Gastroesophageal sphincter (tissue), 4 donors: ENCODE measurements at regions not wholly inside any gene's neighbourhood (a gene's known extent, or its start where the extent isn't known, plus 50 kb on each side); places are given as distances from the start of the nearest gene placed in this dataset.

Experiments used
- ATAC-seq: fragments of 150-250 bp; one replicate; pipeline ENCODE4 v1.9.1; 2016; ENCODE audit warnings: mild to moderate bottlenecking, moderate library complexity
- H3K27ac ChIP-seq, 4 donors: fragments of 200-600 bp; sonication (generic) in 3 of 4; 1 replicate in 3 of 4; 2 replicates in 1 of 4; pipeline ENCODE4 v1.5.1; 2016 to 2019
- H3K27me3 ChIP-seq: fragments of 200-600 bp; sonication (generic); one replicate; pipeline ENCODE4 v1.5.1; 2019
- H3K36me3 ChIP-seq, 2 donors: fragments of 200-600 bp; sonication (generic); one replicate each; pipeline ENCODE4 v1.5.1; 2019; ENCODE audit warnings: control low read depth in 1 of 2
- H3K4me1 ChIP-seq, 3 donors: fragments of 200-600 bp; sonication (generic); 1 replicate in 2 of 3; 2 replicates in 1 of 3; pipeline ENCODE4 v1.5.1; 2016 to 2019; ENCODE audit warnings: control low read depth in 2 of 3
- H3K4me3 ChIP-seq, 2 donors: fragments of 200-600 bp; sonication (generic); one replicate each; pipeline ENCODE4 v1.5.1; 2019; ENCODE audit warnings: mild to moderate bottlenecking in 1 of 2, moderate library complexity in 1 of 2
- H3K9me3 ChIP-seq, 3 donors: fragments of 200-600 bp; sonication (generic); one replicate each; pipeline ENCODE4 v1.5.1; 2017 to 2019; ENCODE audit warnings: control low read depth in 2 of 3
- EP300 ChIP-seq: sonication (generic); formaldehyde crosslinking; IDR thresholded peaks from one replicate; pipeline ENCODE4 v1.6.1; 2017; ENCODE audit warnings: antibody characterized with exemption, mild to moderate bottlenecking
- POLR2A ChIP-seq, 2 donors: fragments of 450-650 bp; IDR thresholded peaks; one replicate each; pipeline ENCODE4 v1.6.1; 2017; ENCODE audit warnings: antibody characterized with exemption in 2 of 2, mild to moderate bottlenecking in 2 of 2, moderate library complexity in 1 of 2
- POLR2AphosphoS5 ChIP-seq: sonication (generic); formaldehyde crosslinking; IDR thresholded peaks from one replicate; pipeline ENCODE4 v1.6.1; 2017; ENCODE audit warnings: antibody characterized with exemption
- whole genome bisulfite sequencing, 2 donors: methylation state at CpG; one replicate each; pipeline ENCODE4 v1.1.5; 2018; ENCODE audit warnings: low coverage in 1 of 2; 5-methylcytosine and 5-hydroxymethylcytosine counted together
- TF ChIP-seq, protein P1 (sequence below), 4 experiments: fragments of 200-600 bp in 2 of 4; fragments of 450-650 bp in 2 of 4; sonication (generic) in 1 of 4; IDR thresholded peaks; one replicate each; pipeline ENCODE4 v1.5.1; 2017 to 2019; ENCODE audit warnings: antibody characterized with exemption in 4 of 4, mild to moderate bottlenecking in 2 of 4, moderate library complexity in 2 of 4

DNA sequence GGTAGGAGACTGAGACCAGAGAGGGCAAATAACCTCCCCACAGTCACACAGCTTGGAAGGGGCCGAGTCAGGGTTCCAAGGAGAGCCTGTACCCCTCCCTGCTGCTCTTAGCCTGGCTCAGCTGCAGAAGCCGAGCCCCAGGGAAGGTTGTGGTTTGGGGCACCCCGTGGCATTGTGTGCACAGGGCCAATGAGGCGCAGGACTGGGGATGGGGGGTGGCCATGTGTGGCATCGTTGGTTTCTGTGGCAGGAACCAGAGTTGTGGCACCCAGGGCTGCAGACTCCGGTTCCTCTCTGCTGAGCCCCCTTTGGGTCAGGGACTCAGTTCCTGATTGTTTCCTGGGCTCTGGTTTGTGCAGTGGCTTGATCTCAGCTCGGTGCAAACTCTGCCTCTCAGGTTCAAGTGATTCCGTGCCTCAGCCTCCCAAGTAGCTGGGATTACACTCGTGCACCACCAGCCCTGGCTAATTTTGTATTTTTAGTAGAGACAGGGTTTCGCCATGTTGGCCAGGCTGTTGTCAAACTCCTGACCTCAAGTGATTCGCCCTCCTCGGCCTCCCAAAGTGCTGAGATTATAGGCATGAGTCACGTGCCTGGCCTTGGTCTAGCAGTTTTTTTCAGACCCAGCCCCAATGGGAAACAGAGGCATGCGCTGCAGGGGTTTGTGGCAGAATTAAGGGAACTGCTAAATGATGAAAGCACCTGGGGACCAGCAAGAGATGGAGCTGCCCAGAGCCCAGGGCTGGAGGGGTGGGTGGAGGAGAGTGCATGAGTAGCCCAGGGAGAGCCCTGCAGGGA is 221.0 kb upstream of the SULF2 start:
- WGBS, 2 donors: no CpG with 5 or more reads among the region's 14 CpGs
- no peak for ATAC-seq
- H3K27ac ChIP-seq: no peak overlapping the region

DNA sequence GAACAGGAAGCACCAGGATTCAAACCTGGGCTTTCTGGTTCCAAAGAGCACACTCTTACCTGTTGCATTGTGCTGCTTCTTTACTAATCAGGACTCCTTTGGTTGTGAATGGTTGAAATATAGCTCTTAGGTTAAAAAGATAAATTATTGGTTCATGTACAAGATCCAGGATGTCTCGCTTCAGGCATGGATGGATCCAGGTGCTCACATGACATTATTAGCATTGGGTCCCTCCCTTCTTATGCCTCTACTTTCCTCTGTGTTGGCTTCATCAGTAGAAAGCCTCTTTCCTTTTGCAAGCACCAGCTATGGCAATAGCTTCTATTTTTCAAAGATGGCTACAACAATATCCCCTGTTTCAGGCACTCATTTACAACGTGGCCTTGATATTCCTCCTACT is 217.7 kb upstream of the SULF2 start:
- TF ChIP-seq POLR2AphosphoS5: no peak
- TF ChIP-seq, protein P1, sequence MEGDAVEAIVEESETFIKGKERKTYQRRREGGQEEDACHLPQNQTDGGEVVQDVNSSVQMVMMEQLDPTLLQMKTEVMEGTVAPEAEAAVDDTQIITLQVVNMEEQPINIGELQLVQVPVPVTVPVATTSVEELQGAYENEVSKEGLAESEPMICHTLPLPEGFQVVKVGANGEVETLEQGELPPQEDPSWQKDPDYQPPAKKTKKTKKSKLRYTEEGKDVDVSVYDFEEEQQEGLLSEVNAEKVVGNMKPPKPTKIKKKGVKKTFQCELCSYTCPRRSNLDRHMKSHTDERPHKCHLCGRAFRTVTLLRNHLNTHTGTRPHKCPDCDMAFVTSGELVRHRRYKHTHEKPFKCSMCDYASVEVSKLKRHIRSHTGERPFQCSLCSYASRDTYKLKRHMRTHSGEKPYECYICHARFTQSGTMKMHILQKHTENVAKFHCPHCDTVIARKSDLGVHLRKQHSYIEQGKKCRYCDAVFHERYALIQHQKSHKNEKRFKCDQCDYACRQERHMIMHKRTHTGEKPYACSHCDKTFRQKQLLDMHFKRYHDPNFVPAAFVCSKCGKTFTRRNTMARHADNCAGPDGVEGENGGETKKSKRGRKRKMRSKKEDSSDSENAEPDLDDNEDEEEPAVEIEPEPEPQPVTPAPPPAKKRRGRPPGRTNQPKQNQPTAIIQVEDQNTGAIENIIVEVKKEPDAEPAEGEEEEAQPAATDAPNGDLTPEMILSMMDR (IDR thresholded peaks at IDR 0.05): no peak
- H3K4me3 ChIP-seq: no peak overlapping the region
- 72 to 75% methylated on average over 1 to 2 of the region's 2 CpGs for WGBS, 2 donors
- ATAC-seq: no peak
- H3K27ac ChIP-seq: no peak overlapping the region
- H3K9me3 ChIP-seq: no peaks in the 10 kb centered on the region
- H3K27me3 ChIP-seq: no peaks in the 10 kb centered on the region
- no peaks in the 10 kb centered on the region for H3K36me3 ChIP-seq
- H3K4me1 ChIP-seq: no peaks in the 10 kb centered on the region

More for the DNA sequence above, 221.0 kb upstream of the SULF2 start:
- no peaks in the 10 kb centered on the region for H3K27me3 ChIP-seq
- H3K36me3 ChIP-seq: no peaks in the 10 kb centered on the region
- TF ChIP-seq POLR2AphosphoS5 (no peak), POLR2A (IDR thresholded peaks at IDR 0.05) (no peak), EP300 (no peak)
- TF ChIP-seq, protein P1 (IDR thresholded peaks at IDR 0.05): no peak
- H3K4me3 ChIP-seq: no peak overlapping the region
- no peaks in the 10 kb centered on the region for H3K9me3 ChIP-seq
- peaks cover 0 to 12% (median 3%) of the 10 kb centered on the region in 3 donors for H3K4me1 ChIP-seq

DNA sequence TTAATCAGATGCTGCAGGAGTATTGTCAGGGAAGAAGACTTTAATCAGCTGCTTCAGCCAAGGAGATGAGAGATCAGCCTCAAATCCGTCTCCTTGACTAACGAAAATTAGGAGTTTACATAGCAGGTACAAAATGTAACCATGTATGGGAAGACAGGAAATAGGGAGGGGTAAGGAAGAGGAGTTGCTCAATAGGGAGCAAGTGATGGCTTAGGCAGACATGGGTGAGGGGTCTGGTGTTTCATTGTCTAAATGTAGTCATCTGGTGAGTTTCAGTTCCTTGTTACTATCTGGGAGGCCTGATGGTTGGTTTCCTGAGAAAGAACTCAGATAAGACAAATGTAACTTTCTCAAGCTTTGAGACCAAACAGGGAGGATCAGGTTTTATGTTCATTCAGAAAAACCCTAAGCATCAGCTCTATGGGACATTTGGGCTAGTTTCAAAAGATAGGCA is 217.3 kb upstream of the SULF2 start:
- no peaks in the 10 kb centered on the region for H3K27me3 ChIP-seq
- no peak overlapping the region for H3K27ac ChIP-seq
- TF ChIP-seq, protein P1 (IDR thresholded peaks at IDR 0.05): no peak
- TF ChIP-seq POLR2A (IDR thresholded peaks at IDR 0.05) (no peak), POLR2AphosphoS5 (no peak), EP300 (no peak)
- H3K4me3 ChIP-seq: no peak overlapping the region
- H3K9me3 ChIP-seq: no peaks in the 10 kb centered on the region
- ATAC-seq: no peak
- H3K4me1 ChIP-seq: no peaks in the 10 kb centered on the region
- no peaks in the 10 kb centered on the region for H3K36me3 ChIP-seq
- WGBS, 2 donors: 54 to 80% methylated on average over 1 to 2 of the region's 2 CpGs

DNA sequence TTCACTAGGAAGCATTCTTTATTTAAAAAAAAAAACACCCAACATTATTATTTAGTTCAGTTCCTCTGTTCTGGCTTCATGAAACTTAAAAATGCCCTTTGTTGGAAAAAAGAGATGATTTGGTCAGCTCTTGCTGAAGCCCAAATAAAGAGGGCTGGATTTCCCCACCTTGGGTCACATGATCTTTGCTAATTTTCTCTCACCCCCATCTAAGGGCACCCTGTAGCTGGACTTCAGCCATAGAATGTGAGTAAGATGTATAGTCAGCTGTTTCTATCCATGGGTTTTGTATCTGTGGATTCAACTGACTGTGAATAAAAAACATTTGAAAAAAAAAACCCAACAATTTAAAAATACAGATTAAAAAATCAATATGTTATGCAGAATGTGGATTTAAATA is 213.9 kb upstream of the SULF2 start:
- ATAC-seq: no peak
- no peaks in the 10 kb centered on the region for H3K4me1 ChIP-seq

More for the DNA sequence above, 213.9 kb upstream of the SULF2 start:
- H3K9me3 ChIP-seq: no peaks in the 10 kb centered on the region
- no peak overlapping the region for H3K27ac ChIP-seq
- no peaks in the 10 kb centered on the region for H3K27me3 ChIP-seq
- no peaks in the 10 kb centered on the region for H3K36me3 ChIP-seq
- no peak overlapping the region for H3K4me3 ChIP-seq
- TF ChIP-seq, protein P1 (IDR thresholded peaks at IDR 0.05): no peak
- TF ChIP-seq EP300 (no peak), POLR2AphosphoS5 (no peak), POLR2A (IDR thresholded peaks at IDR 0.05) (no peak)
